BE2C (cell line): ENCODE measurements at regions not wholly inside any gene's neighbourhood (a gene's known extent, or its start where the extent isn't known, plus 50 kb on each side); places are given as distances from the start of the nearest gene placed in this dataset.
A peak's percentile ranks its signal among the peaks of the same experiment; 100 is the strongest.

Experiments
- DNase-seq: peaks from one replicate; pipeline ENCODE4 v3.0.0-alpha.2; 2020
- H3K27me3 ChIP-seq: fragments of 250-450 bp; sonication (Bioruptor Pico); 2 replicates; pipeline ENCODE4 v1.5.1; 2020; ENCODE audit warnings: mild to moderate bottlenecking
- H3K36me3 ChIP-seq: fragments of 250-450 bp; sonication (Bioruptor Pico); 2 replicates; pipeline ENCODE4 v1.5.1; 2020; ENCODE audit warnings: mild to moderate bottlenecking
- H3K4me1 ChIP-seq: fragments of 250-450 bp; sonication (Bioruptor Pico); 2 replicates; pipeline ENCODE4 v1.5.1; 2020
- H3K4me3 ChIP-seq: 2 replicates; pipeline ENCODE4 v1.5.1; 2011; ENCODE audit warnings: low read depth, low read length
- H3K9me3 ChIP-seq: fragments of 250-450 bp; sonication (Bioruptor Pico); 2 replicates; pipeline ENCODE4 v1.5.1; 2020
- TF ChIP-seq, protein P1 (sequence below): IDR thresholded peaks from 2 replicates; pipeline ENCODE4 v1.5.1; 2012; ENCODE audit warnings: mild to moderate bottlenecking, low read depth, low read length

DNA sequence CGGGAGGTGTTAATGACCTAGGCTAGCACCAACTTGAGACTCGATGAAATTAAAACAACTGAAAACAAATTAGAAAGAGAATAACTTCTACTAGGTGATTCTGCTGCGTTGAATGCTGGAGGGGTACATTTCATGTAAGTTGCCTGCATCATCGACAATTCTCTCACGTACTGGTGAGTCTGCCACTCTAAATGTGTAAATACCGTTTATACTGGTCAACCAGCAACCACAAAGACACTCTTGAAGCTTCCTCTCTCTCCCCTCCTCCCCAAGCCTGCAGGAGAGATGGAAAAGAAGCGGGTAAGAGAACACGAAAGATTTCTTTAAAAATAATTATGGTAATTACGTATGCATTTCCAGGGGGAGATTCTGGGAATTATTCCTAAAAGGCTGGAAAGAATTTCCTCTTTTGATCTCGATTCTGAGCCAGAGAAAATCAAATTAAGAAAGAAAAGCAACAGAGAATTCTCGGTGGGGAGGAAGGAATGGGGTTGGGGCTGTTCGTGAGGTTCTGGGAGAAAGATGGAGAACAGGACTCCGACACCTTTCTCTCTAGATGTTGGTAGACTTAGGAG is 68.6 kb upstream of the MRTFB start:
- Histone ChIP-seq H3K4me3 (peak overlapping the region; percentile 61), H3K4me1 (peaks cover 9% of the 10 kb centered on the region), H3K9me3 (no peaks in the 10 kb centered on the region), H3K36me3 (no peaks in the 10 kb centered on the region), H3K27me3 (no peaks in the 10 kb centered on the region)
- TF ChIP-seq, protein P1, sequence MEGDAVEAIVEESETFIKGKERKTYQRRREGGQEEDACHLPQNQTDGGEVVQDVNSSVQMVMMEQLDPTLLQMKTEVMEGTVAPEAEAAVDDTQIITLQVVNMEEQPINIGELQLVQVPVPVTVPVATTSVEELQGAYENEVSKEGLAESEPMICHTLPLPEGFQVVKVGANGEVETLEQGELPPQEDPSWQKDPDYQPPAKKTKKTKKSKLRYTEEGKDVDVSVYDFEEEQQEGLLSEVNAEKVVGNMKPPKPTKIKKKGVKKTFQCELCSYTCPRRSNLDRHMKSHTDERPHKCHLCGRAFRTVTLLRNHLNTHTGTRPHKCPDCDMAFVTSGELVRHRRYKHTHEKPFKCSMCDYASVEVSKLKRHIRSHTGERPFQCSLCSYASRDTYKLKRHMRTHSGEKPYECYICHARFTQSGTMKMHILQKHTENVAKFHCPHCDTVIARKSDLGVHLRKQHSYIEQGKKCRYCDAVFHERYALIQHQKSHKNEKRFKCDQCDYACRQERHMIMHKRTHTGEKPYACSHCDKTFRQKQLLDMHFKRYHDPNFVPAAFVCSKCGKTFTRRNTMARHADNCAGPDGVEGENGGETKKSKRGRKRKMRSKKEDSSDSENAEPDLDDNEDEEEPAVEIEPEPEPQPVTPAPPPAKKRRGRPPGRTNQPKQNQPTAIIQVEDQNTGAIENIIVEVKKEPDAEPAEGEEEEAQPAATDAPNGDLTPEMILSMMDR = no peak
- no peak for DNase-seq

DNA sequence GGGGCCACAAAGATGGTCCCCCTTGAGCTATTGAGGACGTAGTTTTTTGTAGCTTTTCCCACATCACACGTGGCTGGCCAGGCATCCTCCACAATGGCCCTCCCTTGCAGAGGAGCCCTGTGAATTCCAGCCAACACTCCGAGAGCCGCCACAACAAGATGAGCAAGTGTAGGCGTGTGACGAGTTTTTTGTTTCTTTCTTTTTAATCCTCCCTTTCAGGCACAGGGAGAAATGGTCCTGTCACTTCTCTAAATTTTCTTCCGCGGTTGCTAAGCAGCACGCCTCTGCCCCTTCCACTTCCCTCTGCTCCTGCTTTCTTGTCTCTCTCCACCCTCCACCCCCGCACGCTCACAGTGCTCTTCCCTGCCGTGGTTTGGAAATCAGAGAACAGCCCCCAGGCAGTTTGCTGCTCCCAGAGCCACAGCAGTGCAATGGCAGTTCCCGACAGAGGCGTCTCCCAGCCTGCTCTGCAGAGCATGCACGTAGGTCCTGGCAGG is 68.0 kb upstream of the MRTFB start:
- Histone ChIP-seq H3K4me1 (peaks cover 9% of the 10 kb centered on the region), H3K9me3 (no peaks in the 10 kb centered on the region), H3K36me3 (no peaks in the 10 kb centered on the region), H3K4me3 (peak overlapping the region; percentile 61), H3K27me3 (no peaks in the 10 kb centered on the region)
- peak; percentile 88 for DNase-seq
- TF ChIP-seq, protein P1 = peak; percentile 21

DNA sequence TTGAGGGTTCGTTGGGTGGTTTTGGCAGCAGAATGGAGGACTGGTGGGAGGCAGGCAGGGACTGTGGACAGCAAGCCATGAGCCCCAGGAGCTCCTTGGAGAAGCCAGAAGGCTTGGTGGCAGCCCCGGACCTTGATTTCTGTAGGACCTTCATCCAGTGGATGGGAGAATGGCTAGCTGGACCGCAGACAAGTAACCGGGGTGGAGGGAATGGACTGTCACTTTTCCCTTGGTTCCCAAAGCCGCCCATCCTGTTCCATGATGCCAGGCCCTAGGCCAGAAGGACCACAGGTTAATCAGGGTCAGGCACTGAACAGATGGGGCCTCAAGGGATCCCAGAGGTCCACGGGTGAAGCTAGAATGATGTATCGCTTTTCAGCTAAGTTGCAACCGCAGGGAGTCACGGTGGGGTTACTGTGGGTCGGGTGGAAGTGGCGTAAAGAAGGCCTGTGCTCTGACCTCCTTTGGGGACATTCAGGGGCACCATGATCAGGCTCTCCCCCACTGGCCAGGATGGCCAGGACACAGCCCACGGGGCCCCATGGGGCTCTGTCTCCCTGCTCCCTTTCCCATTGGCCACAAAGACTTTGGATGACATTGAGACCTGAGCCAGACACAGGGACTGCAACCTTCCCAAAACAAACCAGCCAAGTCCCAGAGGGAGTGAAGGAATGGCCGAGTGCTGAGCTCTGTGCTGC is 66.9 kb upstream of the MRTFB start:
- no peaks in the 10 kb centered on the region for H3K36me3 ChIP-seq
- no peaks in the 10 kb centered on the region for H3K9me3 ChIP-seq
- H3K4me3 ChIP-seq = no peak overlapping the region
- DNase-seq = no peak
- H3K27me3 ChIP-seq = no peaks in the 10 kb centered on the region
- TF ChIP-seq, protein P1 = no peak
- peaks cover 9% of the 10 kb centered on the region for H3K4me1 ChIP-seq

DNA sequence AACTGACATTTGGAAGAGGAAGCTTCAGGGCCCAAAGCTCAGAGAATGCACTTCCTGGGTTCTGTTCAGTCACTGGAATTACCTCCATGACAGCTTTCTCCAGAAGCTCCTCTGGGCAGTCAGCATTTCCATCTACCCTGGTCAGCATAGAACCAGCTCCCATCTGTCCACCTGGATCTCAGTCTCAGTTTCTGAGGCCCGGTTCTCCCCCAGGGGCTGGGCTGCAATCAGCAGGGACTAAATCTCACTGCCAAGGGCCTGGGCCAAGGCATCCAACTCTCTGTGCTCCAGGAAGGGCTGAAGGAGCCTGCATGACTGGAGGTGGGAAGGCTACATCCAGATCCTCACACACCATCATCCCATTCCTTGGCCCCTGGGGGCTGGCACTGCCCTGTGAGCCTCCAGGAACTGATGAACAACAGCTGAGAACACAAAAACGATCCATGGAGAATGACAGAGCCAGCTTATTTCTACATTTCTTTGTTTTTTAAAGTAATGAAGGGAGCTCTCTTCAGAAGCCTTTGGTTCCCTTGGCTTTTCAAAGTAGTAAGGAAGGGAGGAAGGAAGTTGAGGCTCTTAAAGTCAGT is 66.3 kb upstream of the MRTFB start:
- no peaks in the 10 kb centered on the region for H3K9me3 ChIP-seq
- TF ChIP-seq, protein P1 = no peak
- DNase-seq = no peak
- no peaks in the 10 kb centered on the region for H3K27me3 ChIP-seq
- H3K4me3 ChIP-seq = no peak overlapping the region
- no peaks in the 10 kb centered on the region for H3K36me3 ChIP-seq
- peaks cover 10% of the 10 kb centered on the region for H3K4me1 ChIP-seq

DNA sequence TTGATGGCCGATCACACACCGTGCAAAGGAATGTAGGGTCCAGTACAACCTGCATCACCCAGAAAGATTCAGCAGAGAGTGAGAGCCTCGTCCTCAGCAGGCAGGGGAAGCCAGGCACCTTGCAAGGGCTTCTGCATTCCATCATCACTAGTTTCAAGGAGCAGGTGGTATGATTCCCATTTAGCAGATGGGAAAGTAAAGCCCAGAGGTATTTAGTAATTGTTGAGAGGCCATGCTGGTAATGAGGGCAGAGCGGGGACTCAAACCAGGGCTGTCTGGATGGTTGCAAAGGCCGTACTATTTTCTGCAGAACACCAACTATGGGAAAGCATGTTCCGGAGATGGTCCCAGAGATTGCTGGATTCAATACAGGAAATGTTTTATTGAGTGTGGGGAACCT is 65.8 kb upstream of the MRTFB start:
- no peak for DNase-seq
- Histone ChIP-seq H3K4me3 (no peak overlapping the region), H3K9me3 (no peaks in the 10 kb centered on the region), H3K4me1 (peaks cover 13% of the 10 kb centered on the region), H3K36me3 (no peaks in the 10 kb centered on the region), H3K27me3 (no peaks in the 10 kb centered on the region)
- TF ChIP-seq, protein P1 = no peak

DNA sequence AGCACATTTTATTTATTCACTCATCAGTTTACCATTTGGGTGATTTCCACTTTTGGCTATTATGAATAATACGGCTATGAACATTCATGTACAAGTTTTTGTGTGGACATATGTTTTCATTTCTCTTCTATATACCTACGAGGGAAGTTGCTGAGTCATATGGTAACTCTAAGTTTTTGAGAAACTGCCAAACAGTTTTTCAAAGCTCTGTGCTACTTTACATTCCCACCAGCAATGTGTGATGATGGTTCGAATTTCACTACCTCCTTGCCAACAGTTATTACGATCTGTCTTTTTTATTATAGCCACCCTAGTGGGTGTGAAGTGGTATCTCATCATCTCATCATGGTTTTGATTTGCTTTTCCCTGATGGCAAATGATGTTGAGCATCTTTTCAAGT is 63.7 kb upstream of the MRTFB start:
- TF ChIP-seq, protein P1 = no peak
- H3K9me3 ChIP-seq = no peaks in the 10 kb centered on the region
- no peak overlapping the region for H3K4me3 ChIP-seq
- H3K27me3 ChIP-seq = no peaks in the 10 kb centered on the region
- peaks cover 12% of the 10 kb centered on the region for H3K4me1 ChIP-seq
- H3K36me3 ChIP-seq = no peaks in the 10 kb centered on the region
- no peak for DNase-seq
